Stimulated activated CD8-positive, alpha-beta memory T cell treated with anti-CD3 and anti-CD28 coated beads, Interleukin-15, amount 100 ng/mL, for 4 hours (primary cell): ENCODE measurements at regions not wholly inside any gene's neighbourhood (a gene's known extent, or its start where the extent isn't known, plus 50 kb on each side); places are given as distances from the start of the nearest gene placed in this dataset.
"Not testable (repeated sequence)": the region's sequence is repeated elsewhere in the genome, so short reads cannot be mapped to it uniquely, and the experiment has no call there.

Source experiments
- DNase-seq, 2 donors: peaks; one replicate each; pipeline ENCODE4 v3.0.0-alpha.2; 2020; ENCODE audit warnings: low read depth in 2 of 2

DNA sequence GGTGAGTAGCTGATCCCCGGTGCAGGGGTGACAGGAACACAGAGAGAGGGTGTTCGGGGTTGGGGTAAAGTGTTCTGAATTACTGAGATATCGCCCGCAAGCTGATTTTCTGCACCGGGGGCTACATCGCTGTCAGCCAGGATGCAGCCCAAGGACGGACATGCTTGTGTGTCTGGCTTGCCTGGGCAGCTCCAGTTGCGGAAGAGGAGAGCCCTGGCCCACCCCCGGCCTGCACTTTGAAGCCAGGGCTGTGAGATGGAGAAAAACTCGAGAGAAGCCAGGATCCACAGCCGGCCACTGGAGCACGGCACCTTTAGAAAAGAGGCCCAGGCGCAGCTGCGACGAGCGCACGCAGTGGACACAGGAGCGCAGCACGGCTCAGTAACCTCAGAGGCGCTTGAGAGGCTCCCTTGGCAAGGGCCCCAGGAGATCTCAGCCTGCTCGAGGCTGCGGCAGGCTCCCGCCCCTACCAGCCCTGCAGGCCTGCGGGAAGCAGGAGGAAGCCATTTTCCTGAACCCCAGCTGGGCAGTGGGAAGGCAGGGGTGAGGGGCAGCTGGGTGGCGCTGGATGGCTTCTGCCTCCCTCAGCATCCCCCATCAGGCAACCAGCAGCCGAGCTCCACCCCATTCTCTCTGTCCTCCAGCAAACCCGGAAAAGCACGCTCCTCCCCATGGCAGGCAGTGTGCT is 59.2 kb downstream of the C9orf50 start:
- DNase-seq: no peak

GRCh38 chr9:129560881-129561306 is 60.0 kb downstream of the C9orf50 start:
- no peak for DNase-seq

GRCh38 chr9:129559506-129559881 is 61.4 kb downstream of the C9orf50 start:
- DNase-seq: no peak

GRCh38 chr9:129558551-129559505 is 62.1 kb downstream of the C9orf50 start:
- no peak for DNase-seq

GRCh38 chr9:129558063-129558550 is 62.8 kb downstream of the C9orf50 start:
- DNase-seq: no peak

DNA sequence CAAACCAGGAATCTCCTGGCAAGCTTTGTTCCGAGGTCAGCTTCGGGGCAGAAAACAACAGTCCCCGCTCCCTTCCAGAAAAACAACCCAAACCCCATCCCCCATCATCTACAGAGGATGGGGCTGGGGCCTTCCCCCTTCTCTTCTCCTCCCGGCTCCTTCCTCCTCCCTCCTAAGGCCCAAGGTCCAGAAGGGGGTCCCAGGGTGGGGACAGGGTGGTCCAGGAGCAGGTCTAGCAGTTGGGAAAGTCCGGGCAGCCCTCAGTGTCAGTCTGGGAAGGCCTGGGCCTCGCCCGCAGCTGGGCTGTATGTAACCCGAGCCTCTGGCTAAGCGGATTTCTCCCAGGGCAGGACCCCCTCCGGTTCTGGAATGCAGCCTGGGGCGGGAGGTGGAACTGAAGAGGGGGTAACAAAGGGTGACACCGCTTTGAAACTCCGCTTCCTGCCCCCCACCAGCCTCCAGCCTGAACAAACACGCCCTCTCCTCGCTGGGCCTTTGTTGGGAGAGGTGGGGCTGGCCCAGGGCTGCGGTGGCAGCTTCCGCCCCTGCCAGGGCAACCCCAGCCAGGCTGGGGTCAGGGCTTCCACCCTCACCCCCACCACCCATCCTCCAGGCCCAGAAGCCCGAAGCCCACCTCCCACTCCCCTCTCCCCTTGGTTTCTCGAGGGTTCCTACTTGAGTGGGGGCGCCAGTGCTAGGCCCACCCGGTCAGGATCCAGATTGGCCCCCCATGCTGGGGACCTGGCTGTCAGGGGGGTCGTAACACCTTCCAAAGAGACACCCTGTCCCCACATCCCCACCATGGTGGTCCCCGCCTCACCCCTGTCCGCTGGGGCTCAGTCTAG is 63.5 kb downstream of the C9orf50 start:
- DNase-seq: no peak

GRCh38 chr9:129556491-129557191 is 64.3 kb downstream of the C9orf50 start:
- no peak for DNase-seq

GRCh38 chr9:129555512-129556215 is 65.2 kb downstream of the C9orf50 start:
- no peak for DNase-seq

DNA sequence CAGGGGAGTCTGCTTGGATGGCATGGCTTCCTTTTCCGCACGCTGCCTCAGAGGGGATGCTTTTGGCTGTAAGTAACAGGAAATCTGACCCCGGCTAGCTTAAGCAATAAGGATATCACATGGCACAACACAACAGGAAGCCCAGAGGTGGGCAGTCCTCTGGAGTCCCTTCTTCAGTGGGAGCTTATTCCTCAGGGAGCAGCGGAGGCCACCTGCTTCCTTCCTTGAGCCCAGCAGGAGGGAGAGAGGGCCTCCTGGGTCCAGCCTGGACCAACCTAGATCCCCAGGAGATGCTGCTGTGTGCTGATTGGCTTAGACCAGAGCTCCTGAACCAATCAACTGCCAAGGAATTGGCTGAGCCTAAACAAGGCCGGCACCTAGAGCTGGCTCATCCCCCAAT is 66.3 kb downstream of the C9orf50 start:
- no peak for DNase-seq

- DNase-seq: no peak
These were observed 67.6 kb downstream of the C9orf50 start for GRCh38 chr9:129553277-129553676.

GRCh38 chr9:129552064-129552463 is 68.8 kb downstream of the C9orf50 start:
- no peak for DNase-seq

GRCh38 chr9:129551393-129551973 is 69.4 kb downstream of the C9orf50 start:
- no peak for DNase-seq

GRCh38 chr9:129550977-129551376 is 69.9 kb downstream of the C9orf50 start:
- not testable (repeated sequence) for DNase-seq

DNA sequence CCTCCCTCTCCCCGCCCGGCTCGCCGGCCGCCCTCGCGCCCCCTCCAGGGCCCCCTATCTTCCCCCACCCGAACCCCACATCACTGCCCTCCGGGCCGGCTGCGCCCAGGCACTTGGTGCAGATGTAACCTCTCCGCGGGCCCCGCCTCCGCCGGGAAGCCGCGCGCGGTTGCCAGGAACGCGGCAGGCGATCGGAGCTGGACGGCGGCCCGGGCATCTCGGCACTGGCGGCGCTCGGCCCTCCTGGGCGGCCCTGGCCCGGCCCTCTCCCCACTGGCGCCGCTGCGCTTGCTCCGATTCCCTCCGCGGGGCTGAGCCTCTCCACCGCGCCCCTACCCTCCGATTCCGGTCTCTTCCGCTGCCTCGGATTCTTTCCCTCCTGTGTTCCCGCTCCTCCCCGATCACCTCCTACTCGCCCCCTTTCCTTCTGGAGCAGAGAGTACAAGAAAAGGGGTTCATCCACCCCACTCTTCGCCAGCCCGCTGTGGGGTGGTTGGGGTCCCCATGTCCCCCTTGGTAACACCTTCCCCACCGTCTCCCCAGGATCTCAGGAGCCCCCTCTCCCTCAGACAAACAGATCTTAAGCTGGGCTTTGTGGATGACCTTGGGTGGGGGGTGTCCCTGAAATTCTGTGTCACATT is 70.6 kb downstream of the C9orf50 start:
- no peak for DNase-seq

DNA sequence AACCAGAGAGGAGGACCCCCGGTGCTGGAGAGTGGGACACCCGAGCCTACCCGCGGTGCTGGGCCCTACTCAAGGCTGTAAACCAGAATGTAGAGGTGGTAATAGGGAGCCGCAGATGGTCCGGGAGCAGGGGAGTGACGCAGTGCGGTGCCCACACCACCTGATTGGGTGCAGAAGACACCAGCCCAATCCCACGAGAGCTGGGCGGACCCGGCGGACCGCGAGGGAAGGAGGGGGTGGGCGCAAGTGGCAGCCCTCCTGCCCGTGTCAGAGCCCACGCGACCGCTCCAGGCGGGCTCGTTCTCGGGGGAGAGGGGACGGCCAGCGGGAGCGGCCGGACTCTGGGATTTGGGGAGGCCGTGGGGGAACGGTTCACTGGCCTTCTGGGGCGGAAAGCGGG is 71.2 kb downstream of the C9orf50 start:
- no peak for DNase-seq

DNA sequence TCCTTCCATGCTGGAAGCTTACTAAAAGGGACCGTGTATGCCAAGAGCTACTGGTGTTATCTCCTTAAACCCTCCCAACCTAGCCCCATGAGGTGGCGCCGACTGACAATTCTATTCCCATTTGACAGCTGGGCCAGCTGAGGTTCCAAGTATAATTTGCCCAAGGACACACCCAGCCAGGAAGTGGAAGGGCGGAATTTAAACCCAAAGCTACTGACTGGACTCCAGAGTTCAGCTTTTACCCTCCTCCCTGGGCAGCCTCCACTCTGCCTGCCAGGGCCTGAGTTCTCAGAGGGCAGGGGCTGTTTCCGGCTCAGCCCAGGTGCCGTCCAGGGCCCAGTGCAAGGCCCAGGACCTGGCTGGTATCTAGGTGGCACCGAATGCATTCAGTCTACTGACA is 71.8 kb downstream of the C9orf50 start:
- no peak for DNase-seq

- DNase-seq: no peak
These were observed 72.2 kb downstream of the C9orf50 start for GRCh38 chr9:129548571-129549135.

GRCh38 chr9:129547869-129548570 is 72.9 kb downstream of the C9orf50 start:
- DNase-seq: no peak

DNA sequence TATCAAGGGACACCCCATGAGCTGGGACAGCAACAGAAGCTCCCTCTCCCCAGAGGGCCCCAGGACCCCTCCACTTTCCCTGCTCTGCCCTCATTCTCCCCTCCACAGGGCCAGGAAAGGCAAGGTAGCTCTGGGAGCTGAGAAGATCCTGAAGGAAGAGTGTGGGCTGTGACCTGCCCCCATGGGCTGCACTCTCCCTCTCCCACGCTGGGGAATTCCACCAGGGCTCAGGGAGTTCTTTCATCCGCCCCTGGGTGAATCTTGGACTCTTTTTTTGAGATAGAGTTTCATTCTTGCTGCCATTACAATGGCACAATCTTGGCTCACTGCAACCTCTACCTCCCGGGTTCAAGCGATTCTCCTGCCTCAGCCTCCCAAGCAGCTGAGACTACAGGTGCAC is 73.8 kb downstream of the C9orf50 start:
- DNase-seq: no peak
